K562 (cell line): ENCODE measurements at regions not wholly inside any gene's neighbourhood (a gene's known extent, or its start where the extent isn't known, plus 50 kb on each side); places are given as distances from the start of the nearest gene placed in this dataset.

Experiments
- ATAC-seq: fragments of 200-7000 bp; cut with Tn5 transposase; 3 replicates; pipeline ENCODE4 v1.9.1; 2020; ENCODE audit warnings: moderate library complexity
- BruUV-seq: library from RNA; stranded (reverse); fragments of 400-500 nt; replicated peaks from 2 replicates; lab custom pipeline; 2021; lab: Mats Ljungman, UMichigan
- CTCF ChIA-PET: fragments of 300-600 bp; formaldehyde crosslinking; extraction: SDS; loops from one replicate; lab custom pipeline; 2021; ENCODE audit warnings: low intra/inter-chr PET ratio; lab: Yijun Ruan, JAX
- POLR2A ChIA-PET: fragments of 300-600, 350-650 bp; sonication (Branson Sonifier 250); formaldehyde crosslinking; extraction: SDS; loops from one replicate; lab custom pipeline; 2021; ENCODE audit warnings: antibody characterized with exemption, inconsistent platforms; lab: Yijun Ruan, JAX
- DNase-seq, 4 experiments: peaks; one replicate each; pipeline versions ENCODE4 v3.0.0 to v3.0.0-alpha.2; 2011 to 2018; ENCODE audit warnings: low spot score in 3 of 4, mixed read lengths in 3 of 4; ENCODE audit errors: extremely low read depth in 1 of 4
- FAIRE-seq: peaks from 2 replicates; lab custom pipeline; 2011; peaks lifted over from hg19 to GRCh38; lab: Jason Lieb, UNC
- H2AFZ ChIP-seq: 2 replicates; pipeline ENCODE4 v1.6.0; 2011; ENCODE audit warnings: low read depth, low read length, control low read depth, inconsistent platforms
- H3K27ac ChIP-seq: fragments of 200-600 bp; 3 replicates; pipeline ENCODE4 v1.8.0; 2011; ENCODE audit warnings: low read depth, mild to moderate bottlenecking, control low read depth, inconsistent platforms, low read length, moderate library complexity, mixed read lengths; ENCODE audit errors: extremely low read depth
- H3K27me3 ChIP-seq, 2 experiments: fragments of 300-600 bp in 1 of 2; 2 replicates in 1 of 2; 3 replicates in 1 of 2; pipeline versions ENCODE4 v1.6.0 to v1.8.0; 2011; ENCODE audit warnings: inconsistent platforms in 2 of 2, low read length in 2 of 2, mild to moderate bottlenecking in 1 of 2, mixed read lengths in 1 of 2, moderate library complexity in 1 of 2; ENCODE audit not compliant: control insufficient read depth in 2 of 2, insufficient read depth in 2 of 2
- H3K36me3 ChIP-seq: fragments of 300-600 bp; 3 replicates; pipeline ENCODE4 v1.8.0; 2011; ENCODE audit warnings: mild to moderate bottlenecking, low read length, inconsistent platforms; ENCODE audit not compliant: control insufficient read depth, insufficient read depth
- H3K4me1 ChIP-seq, 2 experiments: fragments of 200-600 bp in 1 of 2; replicated peaks in 1 of 2; 2 replicates in 1 of 2; 3 replicates in 1 of 2; pipeline versions ENCODE4 v1.5.1 to v1.8.0; 2011; ENCODE audit warnings: inconsistent platforms in 2 of 2, low read length in 2 of 2, mild to moderate bottlenecking in 1 of 2, mixed read lengths in 1 of 2, moderate library complexity in 1 of 2; ENCODE audit not compliant: control insufficient read depth in 2 of 2, insufficient read depth in 2 of 2
- H3K4me2 ChIP-seq: 2 replicates; pipeline ENCODE4 v1.6.1; 2011; ENCODE audit warnings: low read length, control low read depth, inconsistent platforms, mixed read lengths; ENCODE audit not compliant: insufficient read depth
- H3K4me3 ChIP-seq: fragments of 200-600 bp; sonication (generic), shearing (Covaris generic); 2 replicates; pipeline ENCODE4 v1.5.1; 2016; ENCODE audit warnings: control low read depth, inconsistent platforms
- H3K79me2 ChIP-seq: fragments of 200-600 bp; 3 replicates; pipeline ENCODE4 v1.8.0; 2011; ENCODE audit warnings: low read length, inconsistent platforms; ENCODE audit not compliant: control insufficient read depth, insufficient read depth
- H3K9ac ChIP-seq, 2 experiments: 2 replicates each; pipeline versions ENCODE4 v1.6.0 to v1.6.1; 2011; ENCODE audit warnings: low read depth in 2 of 2, low read length in 2 of 2, control low read depth in 1 of 2, inconsistent platforms in 1 of 2, mild to moderate bottlenecking in 1 of 2, mixed read lengths in 1 of 2; ENCODE audit not compliant: insufficient read depth in 1 of 2
- H3K9me1 ChIP-seq: one replicate; pipeline ENCODE4 v1.6.0; 2011; ENCODE audit warnings: inconsistent platforms, mild to moderate bottlenecking, low read length, moderate library complexity; ENCODE audit not compliant: control insufficient read depth, insufficient read depth
- H3K9me3 ChIP-seq: replicated peaks from 2 replicates; pipeline ENCODE4 v1.5.1; 2011; ENCODE audit warnings: low read depth, low read length, inconsistent platforms; ENCODE audit not compliant: control insufficient read depth, insufficient read depth
- H4K20me1 ChIP-seq: replicated peaks from 2 replicates; pipeline ENCODE4 v1.6.1; 2011; ENCODE audit warnings: low read length, inconsistent platforms, mixed read lengths; ENCODE audit not compliant: control insufficient read depth, insufficient read depth
- BRCA1 ChIP-seq, 2 experiments: fragments of 450-650 bp in 1 of 2; sonication (generic) in 1 of 2; formaldehyde crosslinking in 1 of 2; IDR thresholded peaks; 2 replicates each; pipeline versions ENCODE4 v1.5.0 to v1.6.1; 2017 to 2020; ENCODE audit warnings: mild to moderate bottlenecking in 1 of 2, missing genetic modification reagents in 1 of 2
- CBX5 ChIP-seq: IDR thresholded peaks from 2 replicates; pipeline ENCODE4 v1.6.1; 2014; ENCODE audit warnings: low read depth, borderline replicate concordance
- CEBPB ChIP-seq: fragments of 450-650 bp; IDR thresholded peaks from 2 replicates; pipeline ENCODE4 v1.6.1; 2016; ENCODE audit warnings: missing genetic modification characterization, missing compliant biosample characterization
- CEBPG ChIP-seq, 3 experiments: fragments of 200-800 bp in 1 of 3; sonication (Bioruptor generic) in 1 of 3; sonication (generic) in 1 of 3; formaldehyde crosslinking in 1 of 3; IDR thresholded peaks in 2 of 3; conservative IDR thresholded peaks in 1 of 3; 2 replicates each; pipeline versions ENCODE4 v1.6.1 to v1.8.0; 2016 to 2022; ENCODE audit warnings: missing compliant biosample characterization in 2 of 3, missing genetic modification characterization in 2 of 3, mild to moderate bottlenecking in 1 of 3, missing genetic modification reagents in 1 of 3
- CREM ChIP-seq: IDR thresholded peaks from 2 replicates; pipeline ENCODE4 v1.6.1; 2014; ENCODE audit warnings: antibody characterized with exemption, low read depth
- FOXP1 ChIP-seq: sonication (generic); formaldehyde crosslinking; IDR thresholded peaks from 2 replicates; pipeline ENCODE4 v1.8.0; 2022; ENCODE audit warnings: mild to moderate bottlenecking, missing genetic modification reagents
- L3MBTL2 ChIP-seq: fragments of 450-650 bp; IDR thresholded peaks from 2 replicates; pipeline ENCODE4 v1.6.1; 2016; ENCODE audit warnings: mild to moderate bottlenecking, moderate library complexity
- MYNN ChIP-seq, 2 experiments: sonication (generic); formaldehyde crosslinking in 1 of 2; IDR thresholded peaks; 2 replicates each; pipeline versions ENCODE4 v1.5.0 to v1.6.1; 2016 to 2020; ENCODE audit warnings: antibody characterized with exemption in 1 of 2, missing genetic modification reagents in 1 of 2
- NCOA6 ChIP-seq: fragments of 450-650 bp; IDR thresholded peaks from 2 replicates; pipeline ENCODE4 v1.6.1; 2017; ENCODE audit warnings: mild to moderate bottlenecking
- SIN3B ChIP-seq: fragments of 450-650 bp; IDR thresholded peaks from 2 replicates; pipeline ENCODE4 v1.6.1; 2017; ENCODE audit warnings: low read depth, mild to moderate bottlenecking, moderate library complexity
- SREBF2 ChIP-seq: sonication (generic); formaldehyde crosslinking; IDR thresholded peaks from 2 replicates; pipeline ENCODE4 v1.4.0; 2020; ENCODE audit warnings: mild to moderate bottlenecking, missing genetic modification reagents
- THRA ChIP-seq: fragments of 450-650 bp; IDR thresholded peaks from 2 replicates; pipeline ENCODE4 v1.6.1; 2017; ENCODE audit warnings: mild to moderate bottlenecking, moderate library complexity
- ZC3H11A ChIP-seq: IDR thresholded peaks from 2 replicates; pipeline ENCODE4 v1.6.1; 2012; ENCODE audit warnings: low read depth, low read length, improper control_type of control experiment
- ZNF586 ChIP-seq: fragments of 450-650 bp; formaldehyde crosslinking; conservative IDR thresholded peaks from 2 replicates; pipeline ENCODE4 v1.4.0; 2020; ENCODE audit warnings: mild to moderate bottlenecking, moderate library complexity
- WGBS: fragments of 100-300 bp; shearing (Covaris generic); methylation state at CpG from one replicate; pipeline ENCODE4 v1.1.6; 2016; ENCODE audit warnings: low coverage, mixed read lengths; ENCODE audit not compliant: insufficient coverage; ENCODE audit errors: missing lambda C conversion rate; 5-methylcytosine and 5-hydroxymethylcytosine counted together
- in situ Hi-C: fragments of 300-500 bp; cut with MboI; formaldehyde crosslinking; loops from 4 replicates; pipeline ENCODE4 v1.15.0; 2018; ENCODE audit warnings: inconsistent platforms, mixed read lengths
- intact Hi-C: fragments of 100-400 bp; cut with micrococcal nuclease; formaldehyde crosslinking; loops from 2 replicates; pipeline ENCODE4 v1.14.2; 2022
- TF ChIP-seq, protein P1 (sequence below): fragments of 450-650 bp; IDR thresholded peaks from 2 replicates; pipeline ENCODE4 v1.6.1; 2016; ENCODE audit warnings: borderline replicate concordance
- TF ChIP-seq, protein P2 (sequence below): sonication (generic); formaldehyde crosslinking; IDR thresholded peaks from 2 replicates; pipeline ENCODE4 v1.5.0; 2020; ENCODE audit warnings: missing genetic modification reagents

DNA sequence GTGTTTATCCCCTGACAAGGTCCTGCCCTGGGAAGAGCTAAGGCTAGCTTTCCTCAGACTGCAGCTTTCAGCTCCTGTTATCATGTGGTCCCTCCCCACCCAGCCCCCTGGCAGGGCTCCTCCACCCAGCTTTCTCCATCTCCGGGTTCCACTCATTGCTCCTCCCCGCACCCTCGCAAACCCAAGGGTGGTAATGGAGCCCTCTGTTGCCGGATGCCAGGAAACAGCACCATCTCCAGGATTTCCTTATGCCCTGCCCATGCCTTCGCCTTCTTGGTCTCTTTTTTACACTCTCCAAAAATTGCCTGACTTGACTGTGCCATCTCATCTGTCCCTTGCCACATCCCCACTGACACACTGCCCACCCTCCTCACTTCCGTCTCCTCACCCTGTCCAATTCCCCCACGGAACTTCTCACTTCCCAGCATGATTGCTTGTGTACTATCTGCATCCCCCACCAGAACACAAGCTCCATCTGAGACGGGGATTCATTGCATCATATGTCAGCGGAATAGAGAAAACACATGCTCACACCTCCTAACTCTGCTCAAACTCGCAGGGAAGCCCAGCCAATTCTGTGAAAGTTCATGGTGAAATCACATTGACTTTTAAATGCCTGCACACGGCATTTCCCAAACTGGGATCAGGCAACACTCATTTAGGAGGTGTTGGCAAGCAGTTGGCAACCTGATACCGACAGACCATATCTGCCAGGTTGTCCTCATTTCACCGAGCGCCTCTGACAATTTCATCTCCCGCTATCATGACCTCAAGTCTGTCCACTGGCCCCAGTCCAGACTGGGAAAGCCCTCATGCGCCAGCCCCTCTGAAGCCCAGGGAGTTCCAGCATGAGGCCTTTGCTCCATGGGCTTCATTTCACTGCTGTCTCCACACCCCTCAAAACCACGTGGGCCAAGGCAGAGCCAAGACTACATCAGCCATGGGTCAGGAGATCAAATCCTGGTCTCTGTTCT lies 201.1 kb downstream of the MATN1 start:
- H2AFZ ChIP-seq: no peak overlapping the region
- no peak for FAIRE-seq
- H3K36me3 ChIP-seq: no peaks in the 10 kb centered on the region
- no peak overlapping the region for H3K4me3 ChIP-seq
- no peaks in the 10 kb centered on the region; a peak in 1 of 5 replicates for H3K4me1 ChIP-seq
- CTCF ChIA-PET: no interaction called here
- no peak for DNase-seq
- H4K20me1 ChIP-seq: peaks cover 4% of the 10 kb centered on the region; the same call in 1 of the 2 replicates
- WGBS: 1% methylated on average over 17 of the region's 17 CpGs
- H3K27me3 ChIP-seq: peaks cover 0 to 31% of the 10 kb centered on the region in 2 experiments; a peak in 2 of 5 replicates
- POLR2A ChIA-PET: interaction anchor here (0.8 kb wide), 1 partner anchor 13 kb away, joined by 3 read pairs; no protein-coding TSS in a partner anchor
- in situ Hi-C loops (no loop called here), intact Hi-C loops (no loop called here)
- BruUV-seq: no TSS peak
- no peaks in the 10 kb centered on the region for H3K9me1 ChIP-seq
- no peak overlapping the region for H3K27ac ChIP-seq
- no peak overlapping the region for H3K9ac ChIP-seq
- ATAC-seq: no peak
- H3K79me2 ChIP-seq: no peaks in the 10 kb centered on the region
- H3K4me2 ChIP-seq: no peak overlapping the region
- no peaks in the 10 kb centered on the region for H3K9me3 ChIP-seq
- TF ChIP-seq, protein P1, sequence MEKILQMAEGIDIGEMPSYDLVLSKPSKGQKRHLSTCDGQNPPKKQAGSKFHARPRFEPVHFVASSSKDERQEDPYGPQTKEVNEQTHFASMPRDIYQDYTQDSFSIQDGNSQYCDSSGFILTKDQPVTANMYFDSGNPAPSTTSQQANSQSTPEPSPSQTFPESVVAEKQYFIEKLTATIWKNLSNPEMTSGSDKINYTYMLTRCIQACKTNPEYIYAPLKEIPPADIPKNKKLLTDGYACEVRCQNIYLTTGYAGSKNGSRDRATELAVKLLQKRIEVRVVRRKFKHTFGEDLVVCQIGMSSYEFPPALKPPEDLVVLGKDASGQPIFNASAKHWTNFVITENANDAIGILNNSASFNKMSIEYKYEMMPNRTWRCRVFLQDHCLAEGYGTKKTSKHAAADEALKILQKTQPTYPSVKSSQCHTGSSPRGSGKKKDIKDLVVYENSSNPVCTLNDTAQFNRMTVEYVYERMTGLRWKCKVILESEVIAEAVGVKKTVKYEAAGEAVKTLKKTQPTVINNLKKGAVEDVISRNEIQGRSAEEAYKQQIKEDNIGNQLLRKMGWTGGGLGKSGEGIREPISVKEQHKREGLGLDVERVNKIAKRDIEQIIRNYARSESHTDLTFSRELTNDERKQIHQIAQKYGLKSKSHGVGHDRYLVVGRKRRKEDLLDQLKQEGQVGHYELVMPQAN: no peak
- TF ChIP-seq SREBF2: no peak
- no peak for TF ChIP-seq BRCA1 (IDR thresholded peaks at IDR 0.05)
- no peak for TF ChIP-seq BRCA1 (CRISPR knock-in tag; IDR thresholded peaks at IDR 0.05)
- no peak for TF ChIP-seq THRA
- TF ChIP-seq L3MBTL2: 0 out of 2 replicates have a peak, but pooled peaks have one; percentile 20
- no peak for TF ChIP-seq MYNN (IDR thresholded peaks at IDR 0.05)
- no peak for TF ChIP-seq MYNN (CRISPR knock-in tag; IDR thresholded peaks at IDR 0.05)
- TF ChIP-seq ZNF586 (CRISPR knock-in tag): no peak
- no peak for TF ChIP-seq NCOA6
- TF ChIP-seq, protein P2, sequence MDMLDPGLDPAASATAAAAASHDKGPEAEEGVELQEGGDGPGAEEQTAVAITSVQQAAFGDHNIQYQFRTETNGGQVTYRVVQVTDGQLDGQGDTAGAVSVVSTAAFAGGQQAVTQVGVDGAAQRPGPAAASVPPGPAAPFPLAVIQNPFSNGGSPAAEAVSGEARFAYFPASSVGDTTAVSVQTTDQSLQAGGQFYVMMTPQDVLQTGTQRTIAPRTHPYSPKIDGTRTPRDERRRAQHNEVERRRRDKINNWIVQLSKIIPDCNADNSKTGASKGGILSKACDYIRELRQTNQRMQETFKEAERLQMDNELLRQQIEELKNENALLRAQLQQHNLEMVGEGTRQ: 0 out of 2 replicates have a peak, but pooled peaks have one; percentile 2
- no peak for TF ChIP-seq SIN3B
- peak; percentile 29; the same call in 1 of the 2 replicates for TF ChIP-seq CEBPB
- TF ChIP-seq CBX5: no peak
- TF ChIP-seq FOXP1 (CRISPR knock-in tag): no peak
- TF ChIP-seq ZC3H11A: no peak
- peak; percentile 22; the same call in 1 of the 2 replicates for TF ChIP-seq CEBPG (CRISPR knock-in tag; IDR thresholded peaks at IDR 0.05)
- TF ChIP-seq CEBPG (tag; conservative IDR thresholded peaks at IDR 0.05 in 1 of 2, IDR thresholded peaks at IDR 0.05 in 1 of 2): peak in 1 of 2 experiments; percentile 18; a peak in 1 of 4 replicates
- TF ChIP-seq CREM: no peak
